ENCODE measurements at regions not wholly inside any gene's neighbourhood (a gene's known extent, or its start where the extent isn't known, plus 50 kb on each side); places are given as distances from the start of the nearest gene placed in this dataset.

DNA sequence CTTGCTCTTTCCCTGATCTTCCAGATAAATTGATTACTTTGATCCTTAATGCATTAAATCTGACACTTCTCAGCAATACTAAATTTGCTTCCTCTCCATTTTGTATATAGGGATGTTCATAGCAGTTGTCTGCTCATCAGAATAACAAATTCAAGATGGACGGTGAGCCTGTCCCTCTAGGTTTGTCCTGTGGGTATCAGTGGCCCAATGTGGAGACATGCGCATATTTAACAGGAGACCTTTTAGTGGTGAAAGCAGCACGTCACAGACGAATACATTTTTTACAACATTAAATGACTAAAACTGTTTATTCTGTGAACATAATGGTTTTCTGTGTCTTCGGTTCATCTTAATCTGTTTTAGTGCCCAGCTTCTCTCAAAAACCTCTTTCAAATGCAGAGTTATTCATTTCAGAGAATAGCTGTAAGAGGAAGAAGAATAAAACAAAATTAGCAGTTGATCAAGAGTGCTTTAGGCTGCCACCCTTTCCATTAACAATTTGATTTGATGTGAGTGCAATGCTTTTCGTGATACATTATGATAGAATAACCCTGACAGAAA, 1970.4 kb upstream of the WWC1 start:
- DNase-seq (ENCODE audit: low read depth): no peak

DNA sequence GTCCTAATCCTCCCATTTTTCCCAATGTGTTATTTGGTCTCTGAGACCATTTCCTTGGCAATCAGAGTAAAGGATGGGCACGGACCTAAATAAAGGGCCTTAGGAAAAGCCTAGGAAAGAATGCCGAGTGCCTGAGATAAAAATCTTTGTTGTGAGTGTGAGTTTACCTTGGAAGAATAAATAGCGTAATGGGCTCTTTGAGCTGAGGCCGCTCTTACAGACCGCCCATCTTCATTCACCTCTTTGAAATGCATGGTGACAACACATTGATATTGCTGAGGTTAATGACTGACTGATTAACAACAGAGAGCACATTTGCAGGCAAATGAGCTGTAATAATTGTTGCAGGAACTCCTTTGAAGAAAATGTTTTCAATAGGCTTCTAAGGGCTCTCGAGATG, 1967.1 kb upstream of the WWC1 start:
- DNase-seq (ENCODE audit: low read depth): no peak

DNA sequence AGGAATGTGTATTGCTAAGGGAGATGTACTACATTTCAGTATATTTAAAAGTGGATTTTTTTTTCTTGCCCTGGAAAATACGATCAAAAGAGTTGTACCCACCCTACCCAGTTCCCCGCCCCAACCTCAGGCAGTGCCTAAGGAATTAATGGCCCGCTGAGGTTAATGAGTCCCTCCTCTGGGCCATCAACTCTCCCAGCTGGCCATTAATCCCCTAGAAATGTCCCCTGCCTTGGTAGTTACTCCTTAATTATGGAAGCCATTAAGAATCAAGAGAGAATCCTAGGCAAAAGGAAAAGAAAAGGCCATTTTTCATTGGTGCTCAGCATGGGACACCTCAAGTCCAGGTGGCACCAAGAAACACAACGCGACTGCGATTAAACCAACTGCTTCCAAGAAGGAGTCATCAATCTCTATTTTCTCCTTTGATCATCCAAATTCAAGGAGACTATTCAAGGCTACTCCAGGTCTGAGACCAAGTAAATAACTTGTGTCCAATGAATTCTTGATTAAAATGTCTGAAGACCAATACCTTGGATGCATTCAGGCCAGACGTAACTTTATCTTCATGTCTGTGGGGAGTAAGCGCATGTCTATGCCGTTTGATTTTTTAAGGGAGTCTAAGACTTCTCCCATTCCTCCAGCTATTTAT, 1962.2 kb upstream of the WWC1 start:
- DNase-seq (ENCODE audit: low read depth): no peak

DNA sequence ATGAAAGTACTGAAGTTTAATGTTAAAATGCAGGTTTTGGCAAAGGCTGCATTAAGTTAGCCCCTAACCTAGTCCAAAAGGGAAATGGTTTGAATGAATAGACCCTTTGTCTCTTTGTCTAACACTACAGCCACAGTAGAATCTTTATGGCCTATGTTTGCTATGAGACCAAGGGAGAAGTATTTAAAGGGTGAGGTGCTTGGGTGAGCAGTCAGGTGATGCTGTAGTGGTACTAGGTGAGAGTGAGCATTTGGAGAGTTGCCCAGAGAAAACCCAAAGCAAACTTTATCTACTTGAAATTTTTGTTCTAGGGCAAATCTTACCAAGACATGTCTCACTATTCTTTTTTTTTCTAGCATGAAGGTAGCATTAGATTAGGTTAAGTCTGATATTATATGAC, 1961.4 kb upstream of the WWC1 start:
- no peak for DNase-seq (ENCODE audit: low read depth)

DNA sequence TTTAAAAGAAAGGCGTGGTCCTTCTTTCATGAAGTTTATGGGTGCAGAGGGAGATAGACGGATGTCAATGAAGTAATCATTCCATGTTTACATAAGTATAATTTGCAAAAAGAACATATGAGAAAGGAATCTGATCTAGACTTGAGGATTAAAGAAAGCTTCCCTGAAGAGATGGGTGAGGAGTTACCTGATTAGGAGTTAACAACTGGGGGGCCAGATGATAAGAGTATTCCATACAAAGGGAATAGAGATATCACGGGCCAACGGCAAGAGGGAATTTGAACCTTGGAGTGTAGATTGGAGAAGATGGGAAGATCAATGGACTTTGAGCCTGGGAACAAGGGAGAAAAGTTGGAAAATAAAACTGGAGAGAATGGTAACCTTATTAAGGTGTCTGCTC, 1959.9 kb upstream of the WWC1 start:
- no peak for DNase-seq (ENCODE audit: low read depth)

DNA sequence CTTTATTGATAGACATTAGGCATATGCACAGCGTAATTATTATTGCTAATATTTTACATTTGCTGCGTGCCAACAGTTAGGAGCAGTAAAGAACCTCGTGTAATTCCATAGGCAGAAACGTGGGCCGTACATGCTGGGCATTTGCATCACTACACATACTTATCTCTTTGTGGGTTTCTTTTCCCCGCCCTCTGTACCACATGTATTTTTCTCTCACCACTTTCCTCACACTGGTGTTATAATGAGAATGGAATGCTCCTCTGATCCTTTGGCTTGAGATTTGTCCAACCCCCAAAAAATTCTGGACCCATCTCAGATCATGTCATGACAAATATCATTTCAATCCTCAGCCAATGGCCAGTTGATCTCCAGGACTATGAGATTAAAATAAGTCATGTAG, 1952.6 kb upstream of the WWC1 start:
- no peak for DNase-seq (ENCODE audit: low read depth)

DNA sequence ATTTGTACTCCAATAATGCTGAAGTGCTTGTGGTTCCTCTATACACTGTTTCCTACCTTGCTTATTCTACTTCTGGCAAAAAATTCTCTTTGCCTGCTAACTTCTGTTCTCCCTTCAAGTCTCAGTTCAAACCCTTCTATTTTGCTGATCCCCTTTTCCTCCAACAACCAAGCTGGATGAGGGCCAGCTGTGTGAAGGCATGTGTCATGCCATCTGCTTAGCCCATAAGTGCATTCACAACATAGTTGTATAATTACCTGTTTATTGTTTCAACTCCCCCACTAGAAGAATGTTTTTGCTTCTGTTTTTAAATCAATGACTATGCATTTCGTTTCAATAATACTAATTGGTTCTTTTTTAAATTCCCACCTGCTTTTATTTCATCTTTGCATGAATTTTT, 1951.4 kb upstream of the WWC1 start:
- DNase-seq (ENCODE audit: low read depth): no peak

DNA sequence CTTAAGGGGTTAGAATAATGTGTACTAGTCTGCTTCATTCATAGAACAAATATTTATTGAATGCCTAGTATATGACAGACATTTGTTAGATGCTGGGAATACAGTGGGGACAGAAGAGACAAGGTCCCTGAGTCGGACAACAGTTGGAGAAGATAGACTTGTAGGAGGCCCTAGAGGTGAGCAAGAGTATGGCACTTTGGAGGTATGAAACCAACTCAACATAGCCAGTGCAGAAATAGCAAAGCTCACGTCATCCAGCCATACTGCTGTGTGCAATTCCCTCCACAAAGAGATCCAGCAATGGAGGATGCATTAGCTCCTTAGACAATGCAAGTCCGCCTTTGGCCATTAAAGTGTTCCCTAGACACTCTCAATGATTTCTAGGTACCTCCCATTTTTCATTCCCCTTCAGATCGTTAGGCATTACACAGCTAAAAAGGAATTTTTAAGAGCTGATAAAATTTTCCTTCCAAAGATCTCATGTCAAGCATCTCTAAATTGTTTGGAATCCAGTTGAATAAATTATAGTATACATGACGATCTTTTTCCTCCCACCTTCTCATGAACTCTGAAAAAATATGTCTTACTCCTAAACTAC, 1949.6 kb upstream of the WWC1 start:
- no peak for DNase-seq (ENCODE audit: low read depth)

DNA sequence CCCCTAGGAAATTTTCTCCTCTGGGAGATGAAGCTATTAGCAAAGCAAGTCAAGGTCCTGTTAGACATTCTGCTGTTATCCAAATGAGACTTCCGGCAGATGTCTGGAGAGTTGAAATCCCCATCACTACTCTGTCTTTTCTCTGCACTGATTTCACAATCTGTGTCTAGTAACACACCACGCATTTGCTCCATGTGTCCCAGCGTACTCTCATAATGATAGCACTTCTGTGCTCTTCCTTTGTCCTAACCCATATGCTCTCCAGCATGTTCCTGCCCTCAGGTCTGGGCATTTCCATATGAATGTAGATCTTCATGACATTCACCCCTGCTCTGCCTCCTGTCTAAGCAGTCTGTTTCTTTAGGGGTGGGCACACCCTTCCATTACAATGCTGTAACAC, 1949.0 kb upstream of the WWC1 start:
- no peak for DNase-seq (ENCODE audit: low read depth)

DNA sequence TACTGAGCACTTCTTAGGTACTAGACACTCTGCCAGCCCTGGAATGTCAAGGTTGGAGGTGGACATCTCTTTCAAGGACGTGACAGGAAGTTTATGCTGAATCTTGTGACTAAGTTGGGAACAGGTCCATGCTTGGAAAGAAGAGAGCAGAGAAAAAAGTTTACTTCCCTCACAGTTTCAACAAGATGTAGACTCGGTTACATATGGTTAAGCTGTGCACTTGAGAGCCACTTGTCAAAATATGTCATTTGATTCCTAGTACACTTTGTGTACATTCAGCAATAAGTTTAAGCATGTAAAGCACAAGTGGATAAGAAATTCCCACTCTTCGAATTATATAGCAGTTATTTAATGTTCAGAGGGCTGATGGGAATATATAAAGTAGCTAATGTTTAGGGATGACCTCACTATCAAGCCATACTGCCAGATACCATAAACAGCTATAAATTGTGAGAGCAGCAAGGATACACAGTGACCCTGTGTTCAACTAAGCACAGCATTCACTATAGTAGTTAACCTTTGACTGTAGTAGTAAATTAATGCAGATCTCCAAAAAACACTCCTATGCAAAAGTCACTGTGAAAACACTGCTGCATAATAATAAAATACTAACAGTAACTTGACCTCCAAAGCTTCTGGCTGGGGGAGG, 1944.6 kb upstream of the WWC1 start:
- no peak for DNase-seq (ENCODE audit: low read depth)

DNA sequence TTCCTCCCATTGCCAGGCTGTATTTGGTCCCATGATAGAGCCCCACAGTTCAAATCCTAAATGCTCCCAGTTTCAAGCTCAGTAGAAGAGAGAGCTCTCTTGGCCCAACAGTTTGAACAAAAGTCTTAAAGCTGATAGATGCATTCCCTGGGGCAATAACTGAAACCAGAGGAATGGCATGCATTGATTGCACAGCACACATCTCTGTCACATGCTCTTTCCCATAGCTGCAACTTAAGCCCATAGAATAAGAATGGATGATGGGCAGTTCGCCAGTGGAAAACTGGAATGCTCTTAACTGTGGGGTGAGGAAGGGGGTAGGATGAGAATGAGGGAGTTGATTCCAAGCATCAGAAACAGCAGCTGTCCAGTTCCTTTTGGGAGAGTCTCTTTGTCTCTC, 1942.4 kb upstream of the WWC1 start:
- no peak for DNase-seq (ENCODE audit: low read depth)

DNA sequence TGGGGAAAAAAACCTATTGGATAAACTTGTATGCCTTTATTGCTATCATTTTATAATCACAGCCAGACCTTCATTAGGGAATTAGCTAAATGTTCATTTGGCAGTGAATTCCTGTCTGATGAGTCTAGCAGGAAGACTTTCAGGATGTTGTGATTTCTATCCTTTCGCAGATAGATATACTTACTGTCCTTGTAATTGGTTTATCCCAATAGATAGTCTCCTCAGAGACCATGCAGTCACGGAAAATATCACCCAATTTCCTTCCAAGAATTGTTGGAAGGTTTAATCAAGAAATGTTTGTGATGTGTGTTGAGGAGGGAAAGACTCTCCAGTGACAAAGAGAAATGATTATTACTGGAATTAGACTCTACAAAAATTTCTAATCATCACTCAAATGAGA, 1937.9 kb upstream of the WWC1 start:
- no peak for DNase-seq (ENCODE audit: low read depth)

DNA sequence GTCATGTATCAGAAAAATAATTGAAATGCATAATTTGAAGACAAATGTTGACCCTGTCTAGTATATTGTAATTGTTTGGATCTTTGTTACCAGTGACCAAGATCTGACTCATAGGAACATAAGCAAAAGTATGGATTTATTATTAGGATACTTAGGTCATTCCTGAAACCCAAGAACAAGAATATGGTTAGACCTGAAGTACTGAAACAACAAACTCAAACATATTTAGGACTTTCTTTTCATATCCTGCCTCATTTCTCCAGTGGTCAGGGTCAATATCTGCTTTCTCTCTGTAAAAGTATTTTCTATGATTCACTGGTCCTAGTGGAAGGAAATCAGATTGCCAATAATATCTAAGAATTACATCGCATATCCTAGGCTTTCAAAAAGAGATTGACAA, 1937.1 kb upstream of the WWC1 start:
- DNase-seq (ENCODE audit: low read depth): no peak

DNA sequence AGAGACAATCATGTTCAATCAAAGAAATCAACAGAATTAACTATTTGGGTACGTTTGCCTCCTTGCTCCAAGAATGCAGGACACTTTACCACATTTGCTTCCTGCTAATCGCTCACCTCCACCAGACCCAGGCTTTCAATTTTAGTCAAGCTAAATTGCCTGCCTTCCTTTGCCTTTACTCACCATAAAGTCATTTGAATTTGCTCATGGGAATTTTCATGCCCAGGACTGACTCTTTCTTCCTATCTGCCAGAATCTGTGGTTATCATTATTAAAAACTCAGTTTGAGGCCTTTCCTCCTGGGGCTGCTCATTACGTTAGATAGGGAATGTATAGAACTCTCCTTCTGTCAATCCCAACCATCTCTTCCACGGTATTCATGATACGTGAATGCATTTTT, 1935.3 kb upstream of the WWC1 start:
- DNase-seq (ENCODE audit: low read depth): no peak

DNA sequence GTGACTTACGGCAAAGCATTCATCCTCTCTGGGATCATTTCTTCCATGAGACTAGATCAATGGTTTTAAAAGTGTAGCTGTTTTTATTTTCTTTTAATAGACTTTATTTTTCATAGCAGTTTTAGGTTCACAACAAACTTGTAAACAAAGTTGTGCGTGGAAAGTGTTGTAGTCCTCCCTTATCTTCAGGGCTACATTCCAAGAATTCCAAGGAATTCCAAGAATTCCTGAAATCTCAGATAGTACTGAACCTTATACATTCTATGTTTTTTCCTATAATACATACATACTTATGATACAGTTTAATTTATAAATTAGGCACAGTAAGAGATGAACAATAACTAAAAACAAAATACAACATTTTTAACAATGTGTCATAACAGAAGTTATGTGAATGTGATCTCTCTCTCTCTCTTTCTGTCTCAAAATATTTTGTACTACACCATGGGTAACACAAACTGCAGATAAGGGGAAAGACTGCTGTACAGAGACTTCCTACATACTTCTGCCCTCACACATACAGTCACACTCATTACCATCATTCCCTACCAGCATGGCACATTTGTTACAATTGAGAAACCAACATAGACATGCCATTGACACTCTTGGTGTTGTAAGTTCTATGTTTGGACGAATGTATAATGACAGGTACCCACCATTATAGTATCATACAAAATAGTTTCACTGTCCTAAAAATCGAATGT, 1933.2 kb upstream of the WWC1 start:
- DNase-seq (ENCODE audit: low read depth): no peak

DNA sequence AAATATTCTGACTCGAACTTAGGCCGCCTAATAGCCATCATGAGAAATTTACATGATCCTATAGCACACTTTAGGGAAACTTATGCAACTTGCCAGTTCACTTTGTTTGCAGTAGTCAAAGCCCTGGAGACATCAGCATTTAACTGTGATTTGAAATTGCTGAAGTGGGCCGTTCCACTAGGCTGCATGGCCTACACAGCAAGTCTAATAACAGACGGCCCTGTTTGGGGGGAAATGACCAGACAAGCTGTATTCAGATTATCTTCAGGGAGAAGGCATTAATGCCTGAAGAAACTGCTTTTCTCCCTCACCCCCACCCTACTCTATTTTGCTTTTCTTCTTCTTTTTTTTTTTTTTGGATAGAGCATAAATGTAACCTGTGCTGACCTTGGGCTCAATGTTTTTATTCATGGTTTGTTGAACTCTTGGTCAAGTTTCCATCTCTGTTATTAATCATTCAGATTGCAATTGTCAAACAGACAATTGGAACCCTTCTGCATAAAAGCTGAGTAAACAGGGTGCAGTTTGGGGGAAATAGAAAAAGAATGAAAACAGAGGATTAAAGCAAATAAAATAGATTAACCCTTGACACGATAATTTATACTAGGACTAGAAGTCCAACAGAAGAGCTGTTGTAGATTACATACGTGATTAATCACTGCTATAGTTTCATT, 1928.2 kb upstream of the WWC1 start:
- no peak for DNase-seq (ENCODE audit: low read depth)

DNA sequence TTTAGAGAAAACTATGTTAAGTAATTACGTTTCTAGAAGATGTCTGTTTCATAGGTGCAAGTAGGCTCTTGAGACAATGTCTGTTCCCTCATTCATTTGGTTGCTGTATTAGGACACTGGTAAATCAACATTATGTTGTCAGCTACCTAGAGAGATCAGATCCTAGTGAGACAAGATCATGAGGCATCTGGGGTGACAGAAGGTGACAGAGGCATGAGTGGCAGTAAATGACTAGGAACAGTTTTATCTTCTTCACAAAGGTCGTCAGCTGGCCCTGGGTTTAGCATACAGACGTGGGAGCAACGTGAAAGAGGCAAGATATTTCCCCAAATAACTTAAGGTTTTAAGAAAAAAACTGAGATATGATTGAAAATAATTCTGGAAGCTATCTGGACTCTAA, 1926.3 kb upstream of the WWC1 start:
- no peak for DNase-seq (ENCODE audit: low read depth)

DNA sequence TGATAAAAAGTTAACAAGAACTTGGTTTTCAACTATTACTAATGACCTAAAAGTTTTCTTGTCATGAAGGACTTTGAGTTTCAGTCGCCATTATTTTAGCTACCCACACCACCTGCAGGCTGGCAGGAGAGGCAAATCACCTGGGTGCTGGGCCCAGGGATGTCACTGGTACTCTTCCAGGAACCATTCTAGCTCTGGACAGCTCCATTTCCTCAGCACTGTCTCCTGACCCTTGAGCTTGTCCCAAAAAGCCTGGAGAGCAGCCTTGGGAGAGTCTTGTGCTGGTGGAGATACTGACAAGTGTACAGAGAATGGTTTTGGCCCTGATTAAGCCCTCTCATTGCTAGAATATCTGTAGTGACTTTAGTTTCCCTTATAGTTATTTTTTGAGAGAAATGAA, 1924.1 kb upstream of the WWC1 start:
- DNase-seq (ENCODE audit: low read depth): no peak

DNA sequence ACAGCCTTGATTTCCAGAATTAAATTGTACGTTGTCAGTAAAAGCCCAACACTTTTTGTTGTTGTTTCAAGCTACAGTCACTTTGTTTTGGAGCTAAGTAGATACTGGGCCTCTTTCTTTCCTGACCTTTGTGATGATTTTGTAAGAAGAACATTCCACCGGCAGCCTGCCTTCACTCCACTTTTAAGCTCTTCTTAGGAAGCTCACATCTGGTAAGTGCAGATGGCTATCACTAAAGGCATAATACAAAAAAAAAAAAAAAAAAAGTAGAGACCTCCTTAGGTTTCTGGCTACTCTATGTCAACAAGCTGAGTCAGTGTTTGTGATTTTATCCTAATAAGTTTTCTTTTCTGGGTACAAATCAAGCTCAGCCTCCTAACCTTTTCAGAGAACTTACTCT, 1922.1 kb upstream of the WWC1 start:
- peak; percentile 17 for DNase-seq (ENCODE audit: low read depth)

DNA sequence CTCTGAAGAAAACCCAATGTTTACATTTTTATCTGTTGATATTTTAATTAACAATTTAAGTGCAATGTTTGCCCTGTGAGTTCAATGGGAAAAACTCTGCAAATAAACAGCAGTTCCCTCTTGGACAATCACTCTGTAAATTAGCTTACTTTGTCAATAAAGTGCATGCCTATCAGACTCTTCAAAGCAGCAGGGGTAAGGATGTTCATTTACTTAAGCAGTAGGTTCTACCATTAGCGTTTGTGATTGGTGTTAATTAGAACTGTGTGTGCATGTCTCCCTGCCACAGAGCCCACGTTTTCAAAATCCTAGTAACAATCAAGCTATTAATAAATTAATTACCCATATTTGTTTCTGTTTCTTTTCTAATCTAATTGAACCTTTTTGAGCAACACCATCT, 1921.6 kb upstream of the WWC1 start:
- no peak for DNase-seq (ENCODE audit: low read depth)

DNA sequence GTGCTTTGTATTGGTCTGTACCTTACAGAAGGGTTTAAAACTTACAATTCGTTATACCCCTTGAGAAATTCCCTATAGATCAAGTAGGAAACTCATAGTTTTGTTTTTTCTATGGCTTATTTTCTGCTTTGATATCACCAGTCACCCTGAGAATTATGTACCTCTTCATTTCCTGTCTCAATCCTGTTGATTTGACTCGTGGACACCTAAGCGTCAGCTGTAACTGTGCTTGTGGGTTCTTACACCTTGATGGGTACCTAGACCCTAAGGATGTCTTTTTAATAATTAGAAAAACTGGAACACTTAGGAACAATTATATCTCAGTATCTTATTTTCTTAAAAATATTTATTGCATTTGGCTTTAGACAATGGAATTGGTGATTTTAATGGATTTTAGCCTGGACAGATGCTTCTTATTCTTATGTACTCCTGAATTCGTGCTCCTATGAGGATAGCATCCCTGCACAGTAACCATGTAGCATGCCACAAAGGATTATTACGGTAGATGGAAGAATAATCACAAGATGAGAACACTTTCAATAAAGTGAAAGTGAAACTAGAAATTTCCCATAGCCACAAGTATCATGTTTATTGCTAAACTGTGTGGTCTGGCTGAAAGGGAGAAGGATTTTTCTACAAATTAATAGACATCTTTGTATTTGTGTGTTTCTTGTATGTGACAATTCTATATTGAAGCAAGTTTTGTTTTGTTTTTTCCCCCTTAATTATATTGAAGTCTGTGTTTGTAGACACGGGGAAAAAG, 1920.3 kb upstream of the WWC1 start:
- DNase-seq (ENCODE audit: low read depth): no peak

DNA sequence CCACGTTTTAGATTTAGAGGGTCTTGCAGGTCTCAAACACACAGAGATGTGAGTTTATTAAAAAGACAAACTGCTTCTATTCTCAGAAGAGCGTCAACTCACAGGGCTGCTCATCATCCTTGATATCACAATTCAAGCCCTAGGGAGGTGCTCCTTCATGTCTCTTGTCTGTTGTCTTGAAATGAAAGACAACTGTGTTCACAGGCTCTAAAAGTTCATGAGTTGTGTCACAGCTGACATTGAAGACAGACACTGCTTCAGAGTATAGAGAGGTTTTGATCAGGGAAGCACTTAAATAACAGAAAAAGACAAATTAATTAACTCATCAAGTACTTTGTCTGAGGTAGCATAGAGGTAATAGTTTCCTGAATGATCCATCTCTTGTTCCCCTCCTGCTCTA, 1917.6 kb upstream of the WWC1 start:
- DNase-seq (ENCODE audit: low read depth): no peak

Measured in fibroblast of gingiva (primary cell).